ENCODE measurements at regions not wholly inside any gene's neighbourhood (a gene's known extent, or its start where the extent isn't known, plus 50 kb on each side); places are given as distances from the start of the nearest gene placed in this dataset.

- Mint-ChIP-seq H3K4me3 (no peak overlapping the region), H3K27me3 (ENCODE audit: low read depth) (peaks cover 50% of the 10 kb centered on the region), H3K27ac (no peak overlapping the region), H3K4me1 (ENCODE audit: low read depth) (no peaks in the 10 kb centered on the region), H3K36me3 (ENCODE audit: low read depth) (no peaks in the 10 kb centered on the region), H3K9me3 (no peaks in the 10 kb centered on the region)
These were observed 121.2 kb upstream of the SASH1 start for GRCh38 chr6:148221196-148221979.

DNA sequence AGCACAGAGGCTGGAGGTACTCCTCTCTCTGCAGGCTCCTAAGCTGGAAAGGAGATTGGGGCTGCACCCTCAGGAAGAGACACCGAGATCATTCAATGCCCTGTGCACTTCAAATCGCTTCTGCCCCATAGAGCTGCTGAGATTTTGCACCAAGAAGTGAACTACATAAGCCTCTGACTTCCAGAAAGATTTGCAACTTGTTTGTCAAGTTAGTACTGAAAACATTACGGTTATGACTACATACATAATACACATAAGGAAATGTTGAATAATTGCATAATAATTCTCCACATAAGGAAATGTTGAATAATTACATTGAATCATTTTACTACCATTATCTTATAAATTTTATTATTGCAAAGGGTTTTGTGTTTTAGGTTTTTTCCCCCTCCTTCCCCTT lies 120.3 kb upstream of the SASH1 start:
- peaks cover 55% of the 10 kb centered on the region for H3K27me3 Mint-ChIP-seq (ENCODE audit: low read depth)
- no peaks in the 10 kb centered on the region for H3K36me3 Mint-ChIP-seq (ENCODE audit: low read depth)
- no peak overlapping the region for H3K4me3 Mint-ChIP-seq
- H3K9me3 Mint-ChIP-seq: no peaks in the 10 kb centered on the region
- H3K27ac Mint-ChIP-seq: no peak overlapping the region
- H3K4me1 Mint-ChIP-seq (ENCODE audit: low read depth): no peaks in the 10 kb centered on the region

- Mint-ChIP-seq H3K36me3 (ENCODE audit: low read depth) (no peaks in the 10 kb centered on the region), H3K27me3 (ENCODE audit: low read depth) (peaks cover 57% of the 10 kb centered on the region), H3K9me3 (no peaks in the 10 kb centered on the region), H3K27ac (no peak overlapping the region), H3K4me3 (no peak overlapping the region), H3K4me1 (ENCODE audit: low read depth) (no peaks in the 10 kb centered on the region)
These were observed 119.8 kb upstream of the SASH1 start for GRCh38 chr6:148222846-148223245.

GRCh38 chr6:148223424-148223842 lies 119.2 kb upstream of the SASH1 start:
- Mint-ChIP-seq H3K27me3 (ENCODE audit: low read depth) (peaks cover 58% of the 10 kb centered on the region), H3K36me3 (ENCODE audit: low read depth) (no peaks in the 10 kb centered on the region), H3K27ac (no peak overlapping the region), H3K4me3 (no peak overlapping the region), H3K9me3 (no peaks in the 10 kb centered on the region), H3K4me1 (ENCODE audit: low read depth) (no peaks in the 10 kb centered on the region)

- no peak overlapping the region for H3K27ac Mint-ChIP-seq
- H3K27me3 Mint-ChIP-seq (ENCODE audit: low read depth): peaks cover 49% of the 10 kb centered on the region
- no peaks in the 10 kb centered on the region for H3K36me3 Mint-ChIP-seq (ENCODE audit: low read depth)
- no peaks in the 10 kb centered on the region for H3K9me3 Mint-ChIP-seq
- no peaks in the 10 kb centered on the region for H3K4me1 Mint-ChIP-seq (ENCODE audit: low read depth)
- H3K4me3 Mint-ChIP-seq: no peak overlapping the region
These were observed 116.8 kb upstream of the SASH1 start for GRCh38 chr6:148225871-148226270.

GRCh38 chr6:148226284-148226683 lies 116.4 kb upstream of the SASH1 start:
- H3K27ac Mint-ChIP-seq: no peak overlapping the region
- no peaks in the 10 kb centered on the region for H3K9me3 Mint-ChIP-seq
- no peaks in the 10 kb centered on the region for H3K36me3 Mint-ChIP-seq (ENCODE audit: low read depth)
- peaks cover 47% of the 10 kb centered on the region for H3K27me3 Mint-ChIP-seq (ENCODE audit: low read depth)
- H3K4me1 Mint-ChIP-seq (ENCODE audit: low read depth): no peaks in the 10 kb centered on the region
- no peak overlapping the region for H3K4me3 Mint-ChIP-seq

DNA sequence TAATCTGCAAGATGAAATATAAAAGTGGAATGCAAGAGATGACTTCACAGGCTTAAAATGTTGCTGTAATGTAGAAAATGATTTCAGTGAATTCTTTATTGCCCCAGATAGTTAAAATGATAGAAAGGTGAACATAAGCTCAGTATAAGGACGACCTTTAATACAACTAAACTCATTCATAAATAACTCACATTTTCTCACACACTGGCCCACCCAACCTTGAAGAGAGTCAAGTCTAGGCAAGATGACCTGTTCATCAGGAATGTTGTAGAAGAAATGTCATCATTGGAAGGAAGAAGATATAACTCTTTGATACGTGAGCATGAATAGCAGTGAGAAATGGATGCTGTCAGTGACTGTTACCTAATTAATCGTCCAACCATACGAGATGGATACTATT lies 111.1 kb upstream of the SASH1 start:
- H3K4me1 Mint-ChIP-seq (ENCODE audit: low read depth): no peaks in the 10 kb centered on the region
- H3K36me3 Mint-ChIP-seq (ENCODE audit: low read depth): no peaks in the 10 kb centered on the region
- no peak overlapping the region for H3K4me3 Mint-ChIP-seq
- no peak overlapping the region for H3K27ac Mint-ChIP-seq
- H3K27me3 Mint-ChIP-seq (ENCODE audit: low read depth): peaks cover 32% of the 10 kb centered on the region
- H3K9me3 Mint-ChIP-seq: no peaks in the 10 kb centered on the region

DNA sequence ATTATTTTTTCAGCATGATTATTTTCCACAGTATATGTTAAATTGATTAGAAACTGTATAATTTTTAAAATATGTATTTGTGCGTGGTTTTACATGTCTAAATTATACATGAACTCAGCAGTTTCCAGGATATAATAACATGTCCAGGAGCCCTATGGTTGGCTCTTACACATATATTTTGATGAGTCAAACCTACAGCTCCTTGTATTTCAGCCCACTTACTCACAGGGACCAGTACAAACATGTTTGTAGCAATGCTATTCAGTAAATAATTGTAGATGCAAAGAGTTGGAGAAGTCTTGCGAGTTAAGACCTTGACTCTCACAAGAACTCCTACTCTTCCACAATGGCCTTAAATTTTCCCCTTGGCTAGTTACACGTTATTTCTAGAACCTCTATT lies 107.2 kb upstream of the SASH1 start:
- no peaks in the 10 kb centered on the region for H3K36me3 Mint-ChIP-seq (ENCODE audit: low read depth)
- H3K9me3 Mint-ChIP-seq: no peaks in the 10 kb centered on the region
- no peak overlapping the region for H3K27ac Mint-ChIP-seq
- no peaks in the 10 kb centered on the region for H3K4me1 Mint-ChIP-seq (ENCODE audit: low read depth)
- peaks cover 27% of the 10 kb centered on the region for H3K27me3 Mint-ChIP-seq (ENCODE audit: low read depth)
- H3K4me3 Mint-ChIP-seq: no peak overlapping the region

- Mint-ChIP-seq H3K9me3 (no peaks in the 10 kb centered on the region), H3K27me3 (ENCODE audit: low read depth) (peaks cover 20% of the 10 kb centered on the region), H3K27ac (no peak overlapping the region), H3K36me3 (ENCODE audit: low read depth) (no peaks in the 10 kb centered on the region), H3K4me1 (ENCODE audit: low read depth) (no peaks in the 10 kb centered on the region), H3K4me3 (no peak overlapping the region)
These were observed 103.9 kb upstream of the SASH1 start for GRCh38 chr6:148238713-148239112.

- H3K9me3 Mint-ChIP-seq: no peaks in the 10 kb centered on the region
- H3K27ac Mint-ChIP-seq: no peak overlapping the region
- no peaks in the 10 kb centered on the region for H3K36me3 Mint-ChIP-seq (ENCODE audit: low read depth)
- no peak overlapping the region for H3K4me3 Mint-ChIP-seq
- H3K4me1 Mint-ChIP-seq (ENCODE audit: low read depth): no peaks in the 10 kb centered on the region
- H3K27me3 Mint-ChIP-seq (ENCODE audit: low read depth): peaks cover 20% of the 10 kb centered on the region
These were observed 103.4 kb upstream of the SASH1 start for GRCh38 chr6:148239215-148239614.

DNA sequence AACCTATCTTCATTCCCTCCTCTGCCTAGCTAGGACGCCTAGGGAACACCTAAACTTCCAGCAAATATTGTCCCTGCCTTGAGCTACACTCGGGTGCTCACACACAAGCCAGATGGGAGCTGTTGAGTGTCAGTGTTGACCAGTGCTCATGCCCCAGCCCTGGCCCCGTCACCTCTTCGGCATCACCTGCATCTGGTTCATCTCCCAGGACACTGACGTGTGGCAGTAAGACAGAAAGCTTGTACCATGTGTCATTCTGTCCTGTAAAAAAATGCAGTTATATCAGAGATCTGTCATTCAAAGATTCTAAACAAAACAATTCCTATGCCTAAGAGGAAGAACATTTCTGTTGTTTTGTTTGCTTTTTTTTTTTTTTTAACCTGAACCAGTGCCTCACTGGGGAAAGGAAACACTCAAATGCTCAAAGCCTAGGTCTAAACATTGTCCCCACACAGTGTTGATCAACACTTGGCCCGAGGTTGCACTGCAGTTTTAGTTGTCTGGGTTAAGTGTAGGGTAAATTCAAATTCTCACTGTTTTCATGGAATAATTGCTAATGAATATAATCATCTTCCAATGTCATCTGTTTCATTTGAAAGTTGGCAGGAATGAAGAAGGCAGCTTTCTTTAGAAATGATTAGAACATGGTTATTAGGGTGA lies 102.7 kb upstream of the SASH1 start:
- Mint-ChIP-seq H3K9me3 (no peaks in the 10 kb centered on the region), H3K4me1 (ENCODE audit: low read depth) (no peaks in the 10 kb centered on the region), H3K27me3 (ENCODE audit: low read depth) (peaks cover 20% of the 10 kb centered on the region), H3K36me3 (ENCODE audit: low read depth) (no peaks in the 10 kb centered on the region), H3K27ac (no peak overlapping the region), H3K4me3 (no peak overlapping the region)

- H3K4me1 Mint-ChIP-seq (ENCODE audit: low read depth): no peaks in the 10 kb centered on the region
- no peak overlapping the region for H3K4me3 Mint-ChIP-seq
- no peak overlapping the region for H3K27ac Mint-ChIP-seq
- no peaks in the 10 kb centered on the region for H3K36me3 Mint-ChIP-seq (ENCODE audit: low read depth)
- H3K27me3 Mint-ChIP-seq (ENCODE audit: low read depth): peaks cover 25% of the 10 kb centered on the region
- H3K9me3 Mint-ChIP-seq: no peaks in the 10 kb centered on the region
These were observed 102.2 kb upstream of the SASH1 start for GRCh38 chr6:148240461-148240840.

DNA sequence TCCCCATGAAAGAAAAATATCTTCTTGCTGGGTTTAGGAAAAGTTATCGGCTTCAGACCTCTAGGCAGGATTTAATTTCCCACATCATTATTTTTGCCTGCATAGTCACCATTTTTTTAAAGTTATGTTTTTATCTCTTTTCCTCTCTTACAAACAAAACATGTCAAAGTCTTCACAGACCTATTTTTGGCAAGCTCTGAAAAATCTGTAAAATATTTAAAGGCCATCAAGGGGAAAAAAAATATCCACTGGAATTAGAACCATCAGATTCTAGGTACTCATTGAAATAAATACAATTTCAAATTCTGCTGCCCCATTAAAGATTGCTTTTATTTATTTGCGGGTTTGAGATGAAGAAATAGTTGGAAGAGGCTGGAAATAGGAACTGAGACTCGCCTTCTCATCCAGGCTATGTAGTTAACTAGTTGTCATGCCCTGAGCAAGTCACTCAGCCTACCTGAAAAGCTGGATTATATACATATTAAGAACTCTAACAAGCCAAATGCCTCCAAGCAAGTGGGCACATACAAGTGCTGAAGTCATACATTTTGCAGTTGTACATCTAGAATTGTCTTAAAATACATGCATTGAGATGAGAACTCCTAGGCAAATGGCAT lies 101.7 kb upstream of the SASH1 start:
- H3K36me3 Mint-ChIP-seq (ENCODE audit: low read depth): no peaks in the 10 kb centered on the region
- peaks cover 26% of the 10 kb centered on the region for H3K27me3 Mint-ChIP-seq (ENCODE audit: low read depth)
- H3K4me1 Mint-ChIP-seq (ENCODE audit: low read depth): no peaks in the 10 kb centered on the region
- H3K27ac Mint-ChIP-seq: no peak overlapping the region
- no peaks in the 10 kb centered on the region for H3K9me3 Mint-ChIP-seq
- H3K4me3 Mint-ChIP-seq: no peak overlapping the region

DNA sequence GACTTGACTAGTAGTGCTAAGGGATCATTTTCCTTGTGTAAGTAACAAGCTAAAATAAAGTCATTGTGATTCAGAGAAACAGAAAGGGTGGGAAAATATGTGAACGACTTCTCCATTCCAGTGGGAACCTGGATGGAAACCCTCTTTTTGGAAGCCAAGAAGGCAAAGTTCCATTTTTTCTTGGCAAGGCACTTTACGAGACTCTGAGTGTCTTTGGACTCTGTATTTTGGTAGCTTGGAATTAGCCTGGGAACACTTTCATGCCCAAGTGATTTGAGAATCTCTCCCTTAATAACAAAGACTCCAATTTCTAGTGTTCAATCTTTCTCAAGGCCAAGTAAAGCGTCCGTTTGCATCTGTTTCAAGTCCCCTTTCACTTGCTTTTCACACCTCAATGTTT lies 100.5 kb upstream of the SASH1 start:
- Mint-ChIP-seq H3K4me1 (ENCODE audit: low read depth) (no peaks in the 10 kb centered on the region), H3K27me3 (ENCODE audit: low read depth) (peaks cover 26% of the 10 kb centered on the region), H3K9me3 (no peaks in the 10 kb centered on the region), H3K27ac (no peak overlapping the region), H3K36me3 (ENCODE audit: low read depth) (no peaks in the 10 kb centered on the region), H3K4me3 (no peak overlapping the region)

Data from T-helper 1 cell treated with Interleukin-12 subunit alpha and Interleukin-12 subunit beta and Interleukin-4 antibody, amounts not matched to agents 30 μg/mL and 1 μg/mL, for 36 hours (primary cell).